ENCODE measurements at regions not wholly inside any gene's neighbourhood (a gene's known extent, or its start where the extent isn't known, plus 50 kb on each side); places are given as distances from the start of the nearest gene placed in this dataset.

DNA sequence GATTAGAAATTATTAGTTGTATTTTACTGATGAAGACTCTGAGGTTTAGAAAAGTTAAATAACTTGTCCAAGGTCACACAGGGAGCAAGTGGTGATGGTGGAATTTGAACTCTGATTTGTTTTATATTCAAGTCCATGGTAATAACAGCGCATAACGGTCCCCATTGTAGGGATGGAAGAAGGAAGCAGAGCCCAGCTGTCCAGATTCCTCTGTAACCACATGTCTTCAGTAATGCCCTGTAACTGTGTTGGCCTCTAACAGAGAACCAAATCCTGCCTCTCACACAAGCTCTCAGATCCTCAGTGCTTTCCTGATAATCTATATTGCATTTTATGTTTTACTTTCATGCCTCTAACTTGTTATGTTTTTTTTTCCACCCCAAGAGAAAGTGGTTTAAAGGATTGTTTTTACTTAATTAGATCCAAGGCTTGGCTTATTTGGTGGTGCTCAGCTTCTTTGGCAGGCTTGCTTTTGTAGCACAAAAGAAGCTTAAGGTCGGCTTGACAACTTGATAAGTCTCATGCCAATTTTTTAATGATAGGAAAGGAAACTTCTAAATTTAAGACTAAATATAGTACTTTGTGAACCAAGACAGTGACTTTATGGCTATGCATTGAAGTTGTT is 105.1 kb upstream of the SEL1L start:
- no peak for DNase-seq (ENCODE audit: low read depth)
- H3K4me3 ChIP-seq (replicated peaks; ENCODE audit: low read depth, low read length): no peak overlapping the region

DNA sequence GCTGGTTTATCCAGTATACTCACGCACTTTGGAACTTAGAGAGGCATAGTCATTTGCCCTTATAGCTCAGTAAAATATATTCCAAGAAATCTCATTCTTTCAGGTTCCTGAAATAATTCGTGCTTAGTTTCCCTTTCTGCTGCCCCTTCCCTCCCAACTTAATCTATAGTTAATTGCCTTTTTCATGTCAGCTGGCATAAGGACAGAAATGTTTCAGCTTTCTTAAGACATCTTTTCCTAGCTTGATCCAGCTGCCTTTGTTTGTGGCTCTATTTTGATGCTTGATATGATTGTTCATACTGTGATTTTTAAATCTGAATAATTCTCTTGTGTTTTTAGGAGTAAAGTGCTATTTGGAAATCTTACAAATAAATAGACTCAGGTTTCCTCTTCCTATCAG is 120.0 kb upstream of the SEL1L start:
- no peak for DNase-seq (ENCODE audit: low read depth)
- TF ChIP-seq, protein P1, sequence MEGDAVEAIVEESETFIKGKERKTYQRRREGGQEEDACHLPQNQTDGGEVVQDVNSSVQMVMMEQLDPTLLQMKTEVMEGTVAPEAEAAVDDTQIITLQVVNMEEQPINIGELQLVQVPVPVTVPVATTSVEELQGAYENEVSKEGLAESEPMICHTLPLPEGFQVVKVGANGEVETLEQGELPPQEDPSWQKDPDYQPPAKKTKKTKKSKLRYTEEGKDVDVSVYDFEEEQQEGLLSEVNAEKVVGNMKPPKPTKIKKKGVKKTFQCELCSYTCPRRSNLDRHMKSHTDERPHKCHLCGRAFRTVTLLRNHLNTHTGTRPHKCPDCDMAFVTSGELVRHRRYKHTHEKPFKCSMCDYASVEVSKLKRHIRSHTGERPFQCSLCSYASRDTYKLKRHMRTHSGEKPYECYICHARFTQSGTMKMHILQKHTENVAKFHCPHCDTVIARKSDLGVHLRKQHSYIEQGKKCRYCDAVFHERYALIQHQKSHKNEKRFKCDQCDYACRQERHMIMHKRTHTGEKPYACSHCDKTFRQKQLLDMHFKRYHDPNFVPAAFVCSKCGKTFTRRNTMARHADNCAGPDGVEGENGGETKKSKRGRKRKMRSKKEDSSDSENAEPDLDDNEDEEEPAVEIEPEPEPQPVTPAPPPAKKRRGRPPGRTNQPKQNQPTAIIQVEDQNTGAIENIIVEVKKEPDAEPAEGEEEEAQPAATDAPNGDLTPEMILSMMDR (IDR thresholded peaks at IDR 0.05; ENCODE audit: low read length, missing control alignments): no peak
- H3K4me3 ChIP-seq (replicated peaks; ENCODE audit: low read depth, low read length): no peak overlapping the region

More for the DNA sequence above, 105.1 kb upstream of the SEL1L start:
- TF ChIP-seq, protein P1 (IDR thresholded peaks at IDR 0.05; ENCODE audit: low read length, missing control alignments): no peak

DNA sequence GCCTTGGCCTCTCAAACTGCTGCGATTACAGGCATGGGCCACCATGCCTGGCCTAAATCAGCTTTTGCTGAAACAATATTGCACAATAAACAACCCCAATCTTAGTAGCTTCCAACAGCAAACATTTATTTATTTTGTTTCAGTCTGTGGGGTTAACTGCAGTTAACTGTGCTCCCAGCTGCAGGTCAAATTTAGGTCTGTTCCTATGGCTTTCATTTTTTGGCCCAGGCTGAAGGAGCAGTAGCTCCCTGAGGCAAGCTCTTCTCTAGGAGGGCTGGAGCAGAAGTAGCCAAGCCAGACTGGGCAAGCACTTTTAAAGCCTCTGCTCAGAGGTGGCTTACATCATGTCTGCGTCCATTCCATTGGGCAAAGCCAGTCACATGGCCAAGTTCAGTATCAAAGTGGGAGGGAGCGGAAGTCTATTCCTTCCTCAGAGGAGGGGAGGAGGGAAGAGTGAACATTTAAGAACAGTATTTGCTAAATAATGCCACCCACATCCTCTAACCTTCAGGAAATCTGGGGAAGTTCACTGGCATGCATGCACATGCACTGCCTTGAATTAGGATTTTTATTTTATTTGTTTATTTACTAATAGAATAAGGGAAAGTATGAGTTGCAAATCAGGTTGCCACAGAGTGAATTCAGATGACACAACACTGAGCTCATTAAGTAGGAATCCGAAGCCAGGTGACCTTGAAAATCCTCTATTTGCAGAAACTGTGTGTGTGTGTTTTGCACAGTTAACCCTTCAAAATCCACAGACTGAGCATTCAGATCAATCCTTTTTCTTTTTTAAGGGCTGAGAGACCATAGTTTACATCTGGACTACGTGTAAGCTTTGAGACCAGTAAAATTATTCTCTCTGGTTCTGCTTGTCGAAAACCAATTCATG is 122.0 kb upstream of the SEL1L start:
- no peak for DNase-seq (ENCODE audit: low read depth)
- TF ChIP-seq, protein P1 (IDR thresholded peaks at IDR 0.05; ENCODE audit: low read length, missing control alignments): no peak
- H3K4me3 ChIP-seq (replicated peaks; ENCODE audit: low read depth, low read length): no peak overlapping the region

DNA sequence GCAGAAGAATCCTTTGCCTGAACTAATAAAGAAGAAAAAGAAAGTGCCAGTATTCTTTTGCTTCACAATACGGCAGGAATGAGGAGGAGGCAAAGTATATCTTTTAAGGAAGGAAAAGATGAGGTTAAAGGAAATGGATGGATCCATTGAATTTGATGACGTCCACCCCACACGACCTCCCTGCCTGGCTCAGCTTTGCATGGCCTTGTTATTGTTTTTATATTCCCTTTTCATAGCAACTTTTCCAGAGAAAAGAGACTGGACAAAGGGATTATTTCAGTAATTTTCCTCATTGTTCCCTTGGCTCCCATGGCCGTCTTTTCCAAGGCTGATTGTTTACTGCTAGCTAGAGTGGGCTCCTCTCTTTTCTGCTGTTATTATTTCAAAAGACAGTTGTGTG is 123.2 kb upstream of the SEL1L start:
- TF ChIP-seq, protein P1 (IDR thresholded peaks at IDR 0.05; ENCODE audit: low read length, missing control alignments): no peak

DNA sequence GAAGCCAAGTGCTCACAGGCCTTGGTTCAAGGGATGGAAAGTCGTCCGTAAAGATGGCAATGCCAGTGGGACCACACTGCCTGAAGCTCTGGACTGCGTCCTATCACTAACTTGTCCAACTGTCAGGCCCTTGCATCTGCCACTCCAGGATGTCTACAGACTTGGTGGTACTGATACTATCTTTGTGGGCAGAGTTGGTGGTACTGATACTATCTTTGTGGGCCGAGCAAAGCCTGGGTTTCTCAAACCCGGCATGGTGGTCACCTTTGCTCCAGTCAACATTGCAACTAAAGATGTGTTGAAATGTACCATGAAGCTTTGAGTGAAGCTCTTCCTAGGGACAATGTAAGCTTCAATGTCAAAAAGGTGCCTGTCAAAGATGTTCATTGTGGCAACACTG is 128.4 kb upstream of the SEL1L start:
- TF ChIP-seq, protein P1 (IDR thresholded peaks at IDR 0.05; ENCODE audit: low read length, missing control alignments): no peak
- DNase-seq (ENCODE audit: low read depth): no peak
- no peak overlapping the region for H3K4me3 ChIP-seq (replicated peaks; ENCODE audit: low read depth, low read length)

More for the DNA sequence above, 123.2 kb upstream of the SEL1L start:
- no peak for DNase-seq (ENCODE audit: low read depth)
- no peak overlapping the region for H3K4me3 ChIP-seq (replicated peaks; ENCODE audit: low read depth, low read length)

DNA sequence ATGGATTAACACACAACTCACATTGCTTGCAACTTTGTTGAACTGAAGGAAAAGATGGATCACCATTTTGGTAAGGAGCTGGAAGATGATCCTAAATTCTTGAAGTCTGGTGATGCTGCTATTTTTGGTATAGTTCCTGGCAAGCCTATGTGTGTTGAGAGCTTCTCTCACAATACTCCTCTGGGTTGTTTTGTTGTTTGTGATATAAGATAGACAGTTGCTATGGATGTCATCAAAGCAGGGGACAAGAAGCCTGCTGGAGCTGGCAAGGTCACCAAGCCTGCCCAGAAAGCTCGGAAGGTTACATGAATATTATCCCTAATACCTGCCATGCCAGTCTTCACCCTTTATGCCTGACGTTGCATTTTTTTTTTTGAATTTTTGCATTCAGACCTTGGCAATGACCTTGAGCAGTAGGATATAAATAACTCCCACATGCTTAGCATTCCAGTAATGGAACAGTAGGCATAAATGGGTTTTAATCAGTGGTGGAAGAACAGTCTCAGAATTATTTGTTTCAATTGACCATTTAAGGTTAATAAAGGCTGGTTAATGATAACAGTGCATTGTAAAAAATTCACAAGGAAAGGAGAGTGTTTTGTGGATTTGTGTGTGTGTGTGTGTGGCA is 129.0 kb upstream of the SEL1L start:
- TF ChIP-seq, protein P1 (IDR thresholded peaks at IDR 0.05; ENCODE audit: low read length, missing control alignments): no peak
- DNase-seq (ENCODE audit: low read depth): no peak
- no peak overlapping the region for H3K4me3 ChIP-seq (replicated peaks; ENCODE audit: low read depth, low read length)

Data from fibroblast of pulmonary artery (primary cell).